Nephron progenitor cell (in vitro differentiated cells): ENCODE measurements at regions not wholly inside any gene's neighbourhood (a gene's known extent, or its start where the extent isn't known, plus 50 kb on each side); places are given as distances from the start of the nearest gene placed in this dataset.
"Not testable (repeated sequence)": the region's sequence is repeated elsewhere in the genome, so short reads cannot be mapped to it uniquely, and the experiment has no call there.

ENCODE experiments used
- DNase-seq: peaks from one replicate; pipeline ENCODE4 v3.0.0; 2021
- H3K27ac Mint-ChIP-seq: 2 replicates; pipeline ENCODE4 v1.8.0; 2021; ENCODE audit warnings: mild to moderate bottlenecking, moderate library complexity, mixed read lengths
- H3K27me3 Mint-ChIP-seq: 2 replicates; pipeline ENCODE4 v1.8.0; 2021; ENCODE audit warnings: mild to moderate bottlenecking, low read depth, mixed read lengths; ENCODE audit not compliant: poor library complexity
- H3K36me3 Mint-ChIP-seq: 2 replicates; pipeline ENCODE4 v1.8.0; 2021; ENCODE audit warnings: low read depth, mixed read lengths
- H3K4me1 Mint-ChIP-seq: 2 replicates; pipeline ENCODE4 v1.8.0; 2021; ENCODE audit warnings: mixed read lengths
- H3K4me3 Mint-ChIP-seq: 2 replicates; pipeline ENCODE4 v1.8.0; 2021; ENCODE audit warnings: mild to moderate bottlenecking, moderate library complexity, mixed read lengths
- H3K9me3 Mint-ChIP-seq: 2 replicates; pipeline ENCODE4 v1.8.0; 2021; ENCODE audit warnings: mild to moderate bottlenecking, moderate library complexity, mixed read lengths
- TF ChIP-seq, protein P1 (sequence below): fragments of 200-600 bp; sonication (generic); IDR thresholded peaks from 2 replicates; pipeline ENCODE4 v1.5.0; 2021; ENCODE audit warnings: antibody characterized with exemption

DNA sequence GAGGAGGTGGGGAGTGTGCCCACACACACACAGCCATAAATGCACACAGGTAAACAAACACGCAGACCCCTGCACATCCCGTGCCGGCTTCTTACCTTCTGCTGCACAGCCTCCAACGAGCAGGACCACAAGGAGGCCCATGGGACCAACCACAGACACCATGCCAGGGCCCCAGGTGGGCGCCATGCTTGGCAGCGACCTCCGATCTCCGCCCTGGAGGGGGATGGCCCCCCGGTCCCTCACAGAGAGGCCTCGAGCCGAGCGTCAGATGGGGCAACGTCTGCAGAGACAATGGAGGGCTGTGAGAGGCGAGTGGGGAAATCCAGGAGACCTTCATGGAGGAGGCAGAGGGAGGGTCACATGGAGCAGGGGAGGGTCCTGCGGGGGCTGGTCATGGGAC lies 54.7 kb downstream of the PTPRS start:
- Mint-ChIP-seq H3K4me3 (no peak overlapping the region), H3K27ac (no peak overlapping the region), H3K9me3 (no peaks in the 10 kb centered on the region), H3K36me3 (peaks cover 50% of the 10 kb centered on the region), H3K4me1 (peaks cover 36% of the 10 kb centered on the region), H3K27me3 (peaks cover 3% of the 10 kb centered on the region)
- DNase-seq: no peak
- TF ChIP-seq, protein P1, sequence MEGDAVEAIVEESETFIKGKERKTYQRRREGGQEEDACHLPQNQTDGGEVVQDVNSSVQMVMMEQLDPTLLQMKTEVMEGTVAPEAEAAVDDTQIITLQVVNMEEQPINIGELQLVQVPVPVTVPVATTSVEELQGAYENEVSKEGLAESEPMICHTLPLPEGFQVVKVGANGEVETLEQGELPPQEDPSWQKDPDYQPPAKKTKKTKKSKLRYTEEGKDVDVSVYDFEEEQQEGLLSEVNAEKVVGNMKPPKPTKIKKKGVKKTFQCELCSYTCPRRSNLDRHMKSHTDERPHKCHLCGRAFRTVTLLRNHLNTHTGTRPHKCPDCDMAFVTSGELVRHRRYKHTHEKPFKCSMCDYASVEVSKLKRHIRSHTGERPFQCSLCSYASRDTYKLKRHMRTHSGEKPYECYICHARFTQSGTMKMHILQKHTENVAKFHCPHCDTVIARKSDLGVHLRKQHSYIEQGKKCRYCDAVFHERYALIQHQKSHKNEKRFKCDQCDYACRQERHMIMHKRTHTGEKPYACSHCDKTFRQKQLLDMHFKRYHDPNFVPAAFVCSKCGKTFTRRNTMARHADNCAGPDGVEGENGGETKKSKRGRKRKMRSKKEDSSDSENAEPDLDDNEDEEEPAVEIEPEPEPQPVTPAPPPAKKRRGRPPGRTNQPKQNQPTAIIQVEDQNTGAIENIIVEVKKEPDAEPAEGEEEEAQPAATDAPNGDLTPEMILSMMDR: no peak

DNA sequence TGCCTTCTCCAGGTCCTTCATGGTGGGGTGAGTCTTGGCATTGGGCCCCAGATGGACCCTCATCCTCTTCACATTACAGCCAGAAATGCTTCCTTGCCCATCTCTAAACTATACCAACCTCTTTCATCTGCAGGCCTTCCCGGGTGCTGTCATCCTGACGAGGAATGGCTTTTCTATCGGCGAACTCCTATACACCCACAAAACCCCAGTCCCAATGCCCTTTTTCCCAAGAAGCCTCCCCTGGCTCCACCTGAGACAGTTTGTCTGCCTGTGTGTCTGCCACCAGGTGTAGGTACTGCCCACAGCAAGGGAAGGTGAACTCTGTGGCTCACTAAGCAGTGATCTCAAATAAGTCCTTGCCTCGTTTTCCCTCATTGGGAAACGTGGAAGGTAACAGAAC lies 55.3 kb downstream of the PTPRS start:
- Mint-ChIP-seq H3K4me1 (peaks cover 29% of the 10 kb centered on the region), H3K27me3 (peaks cover 3% of the 10 kb centered on the region), H3K27ac (peak overlapping the region; percentile 84), H3K9me3 (no peaks in the 10 kb centered on the region), H3K4me3 (no peak overlapping the region), H3K36me3 (peaks cover 50% of the 10 kb centered on the region)
- no peak for DNase-seq
- TF ChIP-seq, protein P1: no peak

DNA sequence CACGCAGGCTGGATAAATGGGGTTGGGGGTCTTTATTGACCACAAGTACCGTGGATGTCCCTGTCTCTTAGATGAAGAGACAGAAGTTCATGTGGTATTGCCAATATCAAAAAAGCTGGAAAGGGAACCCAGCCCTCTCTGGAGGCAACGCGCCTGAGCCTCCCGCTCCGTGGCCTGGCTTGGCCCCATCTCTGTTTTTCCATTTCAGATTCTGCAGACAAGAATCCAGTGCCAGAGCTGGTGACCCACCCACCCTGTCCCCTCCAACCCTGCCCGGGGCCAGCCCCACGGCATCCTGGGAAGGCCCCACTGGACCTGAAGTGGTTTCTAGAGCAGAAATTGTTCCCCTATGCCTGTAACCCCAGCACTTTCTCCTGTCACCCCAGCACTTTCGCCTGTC lies 57.7 kb downstream of the PTPRS start:
- Mint-ChIP-seq H3K27me3 (peaks cover 3% of the 10 kb centered on the region), H3K27ac (no peak overlapping the region), H3K9me3 (no peaks in the 10 kb centered on the region), H3K4me1 (peaks cover 9% of the 10 kb centered on the region), H3K36me3 (peaks cover 51% of the 10 kb centered on the region), H3K4me3 (no peak overlapping the region)
- TF ChIP-seq, protein P1: no peak
- DNase-seq: no peak

- H3K4me3 Mint-ChIP-seq: no peak overlapping the region
- no peak for DNase-seq
- no peaks in the 10 kb centered on the region for H3K27me3 Mint-ChIP-seq
- TF ChIP-seq, protein P1: no peak
- H3K36me3 Mint-ChIP-seq: peaks cover 46% of the 10 kb centered on the region
- H3K27ac Mint-ChIP-seq: peak overlapping the region; percentile 51
- H3K9me3 Mint-ChIP-seq: no peaks in the 10 kb centered on the region
- no peaks in the 10 kb centered on the region for H3K4me1 Mint-ChIP-seq
Observed at GRCh38 chr19:5281588-5281987, 59.0 kb downstream of the PTPRS start.

DNA sequence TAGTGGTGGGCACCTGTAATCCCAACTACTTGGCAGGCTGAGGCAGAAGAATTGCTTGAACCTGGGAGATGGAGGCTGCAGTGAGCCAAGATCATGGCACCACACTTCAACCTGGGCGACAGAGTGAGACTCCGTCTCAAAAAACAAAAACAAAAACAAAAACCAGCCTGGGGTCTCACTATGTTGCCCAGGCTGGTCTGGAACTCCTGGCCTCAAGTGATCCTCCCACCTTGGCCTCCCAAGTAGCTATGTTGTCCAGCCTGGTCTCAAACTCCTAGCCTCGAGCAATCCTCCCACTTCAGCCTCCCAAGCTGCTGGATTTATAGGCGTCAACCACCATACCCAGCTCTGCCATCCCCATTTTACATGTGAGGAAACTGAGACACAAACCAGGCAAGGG lies 64.9 kb downstream of the PTPRS start:
- not testable (repeated sequence) for H3K27me3 Mint-ChIP-seq, H3K4me1 Mint-ChIP-seq, H3K27ac Mint-ChIP-seq, DNase-seq, H3K9me3 Mint-ChIP-seq, H3K4me3 Mint-ChIP-seq
- H3K36me3 Mint-ChIP-seq: peaks cover 40% of the 10 kb centered on the region

GRCh38 chr19:5273782-5274181 lies 66.8 kb downstream of the PTPRS start:
- TF ChIP-seq, protein P1: no peak
- Mint-ChIP-seq H3K27ac (no peak overlapping the region), H3K4me3 (no peak overlapping the region), H3K36me3 (peaks cover 40% of the 10 kb centered on the region), H3K9me3 (no peaks in the 10 kb centered on the region), H3K27me3 (no peaks in the 10 kb centered on the region), H3K4me1 (no peaks in the 10 kb centered on the region)
- DNase-seq: no peak
